ENCODE measurements at regions not wholly inside any gene's neighbourhood (a gene's known extent, or its start where the extent isn't known, plus 50 kb on each side); places are given as distances from the start of the nearest gene placed in this dataset.

DNA sequence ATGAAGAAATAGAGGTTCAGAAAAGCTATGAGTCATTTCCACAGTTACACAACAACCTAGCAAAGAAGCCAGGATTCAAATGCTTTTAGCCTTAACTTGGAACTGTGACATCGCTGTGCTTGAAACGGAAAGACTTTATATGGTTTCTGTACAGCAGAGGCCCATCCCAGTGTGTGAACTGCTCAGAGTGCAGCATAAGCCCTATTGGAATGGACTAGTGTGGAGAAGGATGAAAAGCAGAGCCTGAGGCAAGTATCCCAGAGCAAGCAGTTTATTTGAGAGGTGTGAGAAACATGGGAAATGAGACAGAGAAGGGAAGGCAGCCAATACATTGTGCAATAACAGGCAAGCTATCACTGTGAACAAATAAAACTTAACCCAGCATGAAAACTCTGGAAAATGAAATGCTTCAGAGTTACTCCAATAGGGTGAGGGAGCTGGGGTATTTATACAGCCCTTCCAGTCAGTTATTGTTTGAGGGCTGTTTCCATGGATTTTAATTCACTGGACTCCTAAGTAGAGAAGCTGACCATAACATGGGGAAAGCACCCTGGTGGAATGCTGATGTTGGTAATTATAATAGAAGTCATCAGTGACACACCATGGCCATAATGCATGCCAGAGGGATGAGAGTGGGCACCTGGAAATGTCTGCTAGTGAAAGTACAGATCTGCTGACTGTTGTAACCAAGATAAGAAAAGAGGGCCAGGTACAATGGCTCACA is 254.0 kb upstream of the POU3F3 start:
- H3K27ac ChIP-seq: no peak overlapping the region
- no peaks in the 10 kb centered on the region for H3K9me3 ChIP-seq
- no peaks in the 10 kb centered on the region for H3K27me3 ChIP-seq (ENCODE audit: low read depth)
- TF ChIP-seq, protein P1, sequence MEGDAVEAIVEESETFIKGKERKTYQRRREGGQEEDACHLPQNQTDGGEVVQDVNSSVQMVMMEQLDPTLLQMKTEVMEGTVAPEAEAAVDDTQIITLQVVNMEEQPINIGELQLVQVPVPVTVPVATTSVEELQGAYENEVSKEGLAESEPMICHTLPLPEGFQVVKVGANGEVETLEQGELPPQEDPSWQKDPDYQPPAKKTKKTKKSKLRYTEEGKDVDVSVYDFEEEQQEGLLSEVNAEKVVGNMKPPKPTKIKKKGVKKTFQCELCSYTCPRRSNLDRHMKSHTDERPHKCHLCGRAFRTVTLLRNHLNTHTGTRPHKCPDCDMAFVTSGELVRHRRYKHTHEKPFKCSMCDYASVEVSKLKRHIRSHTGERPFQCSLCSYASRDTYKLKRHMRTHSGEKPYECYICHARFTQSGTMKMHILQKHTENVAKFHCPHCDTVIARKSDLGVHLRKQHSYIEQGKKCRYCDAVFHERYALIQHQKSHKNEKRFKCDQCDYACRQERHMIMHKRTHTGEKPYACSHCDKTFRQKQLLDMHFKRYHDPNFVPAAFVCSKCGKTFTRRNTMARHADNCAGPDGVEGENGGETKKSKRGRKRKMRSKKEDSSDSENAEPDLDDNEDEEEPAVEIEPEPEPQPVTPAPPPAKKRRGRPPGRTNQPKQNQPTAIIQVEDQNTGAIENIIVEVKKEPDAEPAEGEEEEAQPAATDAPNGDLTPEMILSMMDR (IDR thresholded peaks at IDR 0.05): no peak
- intact Hi-C loops (cut with DNase I): no loop called here
- H3K36me3 ChIP-seq: no peaks in the 10 kb centered on the region
- H3K4me3 ChIP-seq: no peak overlapping the region
- no peaks in the 10 kb centered on the region for H3K4me1 ChIP-seq
- ATAC-seq (no peak), DNase-seq (no peak)

DNA sequence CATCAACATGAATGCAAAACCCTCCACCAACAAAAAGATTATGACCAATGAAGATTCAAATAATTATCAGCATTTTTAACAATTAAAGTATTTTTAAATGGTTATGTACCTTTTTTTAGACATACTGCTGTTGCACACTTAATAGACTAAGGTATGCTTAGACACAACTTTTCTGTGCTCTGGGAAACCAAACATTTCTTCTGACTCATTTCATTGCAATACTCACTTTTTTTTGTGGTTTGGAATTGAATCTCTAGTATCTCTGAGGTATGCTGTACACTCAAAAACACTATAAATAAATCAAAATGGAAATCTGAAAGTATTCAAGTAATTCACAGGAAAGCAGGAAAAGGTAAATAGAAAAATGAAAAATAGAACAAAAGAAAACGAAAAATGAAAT is 247.9 kb upstream of the POU3F3 start:
- intact Hi-C loops (cut with DNase I): no loop called here
- TF ChIP-seq, protein P1 (IDR thresholded peaks at IDR 0.05): no peak
- no peak for ATAC-seq
- Histone ChIP-seq H3K27me3 (ENCODE audit: low read depth) (no peaks in the 10 kb centered on the region), H3K27ac (no peak overlapping the region), H3K4me1 (no peaks in the 10 kb centered on the region), H3K4me3 (no peak overlapping the region), H3K9me3 (no peaks in the 10 kb centered on the region), H3K36me3 (no peaks in the 10 kb centered on the region)
- no peak for DNase-seq

DNA sequence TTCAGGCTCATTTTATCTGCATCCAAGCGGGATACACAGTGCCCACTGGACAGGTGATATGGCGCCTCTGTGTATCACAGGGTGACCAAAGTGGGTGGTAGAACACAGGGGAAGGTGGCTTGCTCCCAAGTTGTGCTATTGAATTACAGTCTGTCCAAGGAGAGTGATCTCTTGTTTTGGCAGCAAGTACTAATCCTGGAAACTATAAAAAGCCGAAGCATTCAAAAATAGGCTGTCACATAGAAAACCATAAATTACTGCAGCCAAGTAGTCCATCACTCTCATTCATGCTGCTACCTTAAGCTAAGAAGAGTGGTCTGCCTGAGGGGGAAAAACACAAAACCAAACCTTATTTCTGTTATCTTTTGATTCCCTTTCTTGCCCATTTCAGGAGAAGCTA is 237.1 kb upstream of the POU3F3 start:
- intact Hi-C loops (cut with DNase I): no loop called here
- Histone ChIP-seq H3K36me3 (no peaks in the 10 kb centered on the region), H3K4me3 (no peak overlapping the region), H3K4me1 (no peaks in the 10 kb centered on the region), H3K27ac (no peak overlapping the region), H3K27me3 (ENCODE audit: low read depth) (no peaks in the 10 kb centered on the region), H3K9me3 (no peaks in the 10 kb centered on the region)
- ATAC-seq: no peak
- no peak for DNase-seq
- TF ChIP-seq, protein P1 (IDR thresholded peaks at IDR 0.05): no peak

DNA sequence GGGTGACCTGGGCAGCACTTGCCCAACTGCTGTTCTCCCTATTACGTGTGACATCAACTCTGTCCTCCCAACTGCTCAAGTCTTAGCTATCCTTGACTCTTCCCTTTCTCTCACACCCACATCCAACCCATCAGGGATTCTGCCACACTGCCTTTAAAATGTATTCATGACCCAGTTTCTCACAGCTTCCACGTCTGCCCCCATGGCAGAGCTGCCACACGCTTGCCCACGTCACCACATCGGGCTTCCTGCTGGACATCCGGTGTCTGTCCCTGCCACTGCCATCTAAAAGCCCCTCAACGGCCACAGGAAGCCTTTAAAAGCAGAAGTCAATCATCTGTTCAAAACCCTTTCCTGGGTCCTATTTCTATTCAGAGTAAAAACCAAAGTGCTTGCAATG is 233.1 kb upstream of the POU3F3 start:
- Histone ChIP-seq H3K27me3 (ENCODE audit: low read depth) (no peaks in the 10 kb centered on the region), H3K4me3 (no peak overlapping the region), H3K36me3 (no peaks in the 10 kb centered on the region), H3K9me3 (no peaks in the 10 kb centered on the region), H3K4me1 (no peaks in the 10 kb centered on the region), H3K27ac (no peak overlapping the region)
- no peak for DNase-seq
- intact Hi-C loops (cut with DNase I): no loop called here
- TF ChIP-seq, protein P1 (IDR thresholded peaks at IDR 0.05): no peak
- no peak for ATAC-seq

DNA sequence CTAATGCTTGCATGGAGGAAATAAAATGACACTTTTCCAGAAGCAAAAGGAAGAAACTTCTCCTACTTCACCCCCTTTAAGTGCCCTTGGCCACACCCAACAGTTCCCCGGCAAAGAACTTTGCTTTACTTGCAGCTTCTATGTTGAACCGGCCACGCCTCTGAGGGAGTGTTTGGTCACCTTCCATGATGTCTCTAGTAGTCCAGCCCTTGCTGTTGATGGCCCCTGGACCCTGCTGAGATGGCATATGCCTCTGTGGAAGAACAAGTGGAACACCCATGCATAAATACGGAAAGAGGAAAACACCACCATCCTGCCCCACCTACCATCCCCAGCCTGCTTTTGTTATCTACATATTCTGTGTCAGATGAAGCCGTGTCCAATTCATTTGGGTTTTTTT is 218.3 kb upstream of the POU3F3 start:
- intact Hi-C loops (cut with DNase I): no loop called here
- no peak overlapping the region for H3K27ac ChIP-seq
- no peak overlapping the region for H3K4me3 ChIP-seq
- H3K9me3 ChIP-seq: no peaks in the 10 kb centered on the region
- H3K4me1 ChIP-seq: no peaks in the 10 kb centered on the region
- no peak for DNase-seq
- no peaks in the 10 kb centered on the region for H3K36me3 ChIP-seq
- TF ChIP-seq, protein P1 (IDR thresholded peaks at IDR 0.05): no peak
- no peak for ATAC-seq
- no peaks in the 10 kb centered on the region for H3K27me3 ChIP-seq (ENCODE audit: low read depth)
